Peyer's patch (tissue), 4 donors: ENCODE measurements at regions not wholly inside any gene's neighbourhood (a gene's known extent, or its start where the extent isn't known, plus 50 kb on each side); places are given as distances from the start of the nearest gene placed in this dataset.

Experiments
- CTCF ChIP-seq, 6 experiments: fragments of 450-650 bp in 4 of 6; fragments of 200-600 bp in 2 of 6; sonication (generic) in 1 of 6; IDR thresholded peaks; one replicate each; pipeline ENCODE4 v1.5.1; 2017 to 2019; ENCODE audit warnings: antibody characterized with exemption in 6 of 6, mild to moderate bottlenecking in 3 of 6, moderate library complexity in 1 of 6
- POLR2A ChIP-seq, 2 donors: fragments of 450-650 bp; IDR thresholded peaks; one replicate each; pipeline ENCODE4 v1.5.1; 2017; ENCODE audit warnings: antibody characterized with exemption in 2 of 2, mild to moderate bottlenecking in 2 of 2, moderate library complexity in 2 of 2

DNA sequence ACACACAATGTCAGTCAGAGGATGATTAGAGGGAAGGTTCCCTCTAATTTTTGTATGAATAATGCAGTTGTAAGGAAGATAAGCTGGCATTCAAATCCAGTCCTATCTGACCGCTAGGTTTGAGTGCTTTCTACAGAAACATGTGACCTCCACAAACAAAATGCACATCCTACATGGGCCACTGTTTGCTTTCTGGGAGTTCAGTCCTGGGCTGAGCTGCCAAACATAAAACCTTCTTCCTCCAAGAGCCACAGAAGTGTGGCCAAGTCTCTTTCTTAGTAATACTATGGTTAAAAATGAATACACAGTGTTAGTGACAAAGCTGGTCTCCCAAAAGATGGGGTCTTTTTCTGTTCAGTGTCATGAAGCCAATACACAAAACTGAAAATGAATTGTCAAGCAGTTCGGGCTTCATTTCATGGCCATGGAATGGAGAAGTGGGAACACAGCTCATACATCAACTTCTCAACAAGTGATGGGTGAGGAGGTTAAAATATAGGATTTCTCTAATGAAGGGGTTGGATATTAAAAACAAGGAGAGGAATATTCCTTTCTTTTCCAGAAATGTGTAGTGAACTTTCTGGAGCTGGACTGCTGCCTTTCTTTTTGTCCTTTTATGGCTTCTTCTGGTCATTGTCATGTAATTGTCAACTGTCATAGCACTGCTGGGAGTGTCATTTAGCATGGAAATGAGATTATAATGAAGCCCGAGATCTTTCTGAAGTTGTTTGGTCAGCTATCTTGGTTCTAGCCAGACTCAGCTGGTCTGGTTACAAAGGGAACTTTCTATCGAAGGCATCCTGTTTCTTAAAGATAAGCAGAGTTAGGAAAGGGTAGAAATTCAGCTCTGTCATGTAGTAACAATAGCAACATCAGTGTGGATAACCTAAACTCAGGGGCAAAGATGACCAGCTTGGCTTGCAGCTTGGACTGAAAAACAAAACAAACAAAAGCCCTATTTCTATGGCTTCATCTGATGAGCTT, 135.1 kb downstream of the CHD1L start:
- no peak for TF ChIP-seq CTCF (IDR thresholded peaks at IDR 0.05)
- no peak for TF ChIP-seq POLR2A (IDR thresholded peaks at IDR 0.05)
